H1 (cell line): ENCODE measurements at regions not wholly inside any gene's neighbourhood (a gene's known extent, or its start where the extent isn't known, plus 50 kb on each side); places are given as distances from the start of the nearest gene placed in this dataset.

Source experiments
- BRCA1 ChIP-seq: IDR thresholded peaks from 2 replicates; pipeline ENCODE4 v1.6.1; 2012; ENCODE audit warnings: low read depth, low read length, improper control_type of control experiment
- EP300 ChIP-seq, 2 experiments: IDR thresholded peaks; 1 replicate in 1 of 2; 2 replicates in 1 of 2; pipeline ENCODE4 v1.6.1; 2011 to 2012; ENCODE audit warnings: low read depth in 2 of 2, low read length in 2 of 2, mild to moderate bottlenecking in 2 of 2, borderline replicate concordance in 1 of 2, inconsistent platforms in 1 of 2, moderate library complexity in 1 of 2
- GABPA ChIP-seq: IDR thresholded peaks from 2 replicates; pipeline ENCODE4 v1.6.1; 2011; ENCODE audit warnings: mild to moderate bottlenecking, low read length, moderate library complexity, borderline replicate concordance; ENCODE audit not compliant: insufficient read depth
- GTF2F1 ChIP-seq: IDR thresholded peaks from 2 replicates; pipeline ENCODE4 v1.6.1; 2012; ENCODE audit warnings: low read depth, low read length, improper control_type of control experiment, borderline replicate concordance
- JUND ChIP-seq: IDR thresholded peaks from 2 replicates; pipeline ENCODE4 v1.6.1; 2011; ENCODE audit warnings: mild to moderate bottlenecking, improper control_type of control experiment, low read length
- KDM1A ChIP-seq: fragments of 200-600, 300-600 bp; sonication (generic); IDR thresholded peaks from 2 replicates; pipeline ENCODE4 v1.7.1; 2016; ENCODE audit warnings: mild to moderate bottlenecking, low read length, borderline replicate concordance
- KDM4A ChIP-seq: IDR thresholded peaks from one replicate; pipeline ENCODE4 v1.7.1; 2012; ENCODE audit warnings: low read depth, mild to moderate bottlenecking, moderate library complexity, low read length, inconsistent platforms; ENCODE audit not compliant: severe bottlenecking
- KDM5A ChIP-seq: fragments of 200-600 bp; IDR thresholded peaks from 2 replicates; pipeline ENCODE4 v1.7.1; 2012; ENCODE audit warnings: mild to moderate bottlenecking, low read length, inconsistent platforms, mixed read lengths
- RXRA ChIP-seq: IDR thresholded peaks from 2 replicates; pipeline ENCODE4 v1.6.1; 2011; ENCODE audit warnings: low read depth, mild to moderate bottlenecking, low read length, moderate library complexity; ENCODE audit not compliant: insufficient read depth
- TCF12 ChIP-seq: IDR thresholded peaks from 2 replicates; pipeline ENCODE4 v1.6.1; 2011; ENCODE audit warnings: low read depth, mild to moderate bottlenecking, low read length
- TF ChIP-seq, protein P1 (sequence below): fragments of 300-600 bp; sonication (generic); IDR thresholded peaks from 2 replicates; pipeline ENCODE4 v1.7.1; 2012; ENCODE audit warnings: low read length, moderate library complexity, mild to moderate bottlenecking, inconsistent platforms; ENCODE audit not compliant: insufficient replicate concordance
- TF ChIP-seq, protein P2 (sequence below): IDR thresholded peaks from 2 replicates; pipeline ENCODE4 v1.6.1; 2012; ENCODE audit warnings: inconsistent platforms

DNA sequence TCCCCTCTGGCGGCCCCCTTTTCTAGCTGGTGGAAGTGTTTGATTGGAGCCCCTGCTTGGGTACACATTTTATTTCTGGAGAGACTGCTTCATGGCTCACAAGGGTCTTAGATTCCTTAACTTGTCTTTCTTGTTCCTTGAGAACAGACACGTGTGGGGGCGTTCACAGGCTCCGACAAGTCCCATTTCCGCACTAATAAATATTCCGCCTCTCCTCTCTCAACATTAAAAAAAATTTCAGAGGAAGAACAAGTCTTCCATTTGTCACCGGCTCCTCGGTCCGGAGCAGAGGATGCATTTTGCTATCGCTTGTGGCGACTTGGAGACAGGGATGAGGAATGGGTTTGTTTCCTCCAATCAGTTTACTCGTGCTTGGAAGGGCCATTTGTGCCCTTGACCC, 134.0 kb upstream of the PODXL start (continued):
- TF ChIP-seq, protein P1, sequence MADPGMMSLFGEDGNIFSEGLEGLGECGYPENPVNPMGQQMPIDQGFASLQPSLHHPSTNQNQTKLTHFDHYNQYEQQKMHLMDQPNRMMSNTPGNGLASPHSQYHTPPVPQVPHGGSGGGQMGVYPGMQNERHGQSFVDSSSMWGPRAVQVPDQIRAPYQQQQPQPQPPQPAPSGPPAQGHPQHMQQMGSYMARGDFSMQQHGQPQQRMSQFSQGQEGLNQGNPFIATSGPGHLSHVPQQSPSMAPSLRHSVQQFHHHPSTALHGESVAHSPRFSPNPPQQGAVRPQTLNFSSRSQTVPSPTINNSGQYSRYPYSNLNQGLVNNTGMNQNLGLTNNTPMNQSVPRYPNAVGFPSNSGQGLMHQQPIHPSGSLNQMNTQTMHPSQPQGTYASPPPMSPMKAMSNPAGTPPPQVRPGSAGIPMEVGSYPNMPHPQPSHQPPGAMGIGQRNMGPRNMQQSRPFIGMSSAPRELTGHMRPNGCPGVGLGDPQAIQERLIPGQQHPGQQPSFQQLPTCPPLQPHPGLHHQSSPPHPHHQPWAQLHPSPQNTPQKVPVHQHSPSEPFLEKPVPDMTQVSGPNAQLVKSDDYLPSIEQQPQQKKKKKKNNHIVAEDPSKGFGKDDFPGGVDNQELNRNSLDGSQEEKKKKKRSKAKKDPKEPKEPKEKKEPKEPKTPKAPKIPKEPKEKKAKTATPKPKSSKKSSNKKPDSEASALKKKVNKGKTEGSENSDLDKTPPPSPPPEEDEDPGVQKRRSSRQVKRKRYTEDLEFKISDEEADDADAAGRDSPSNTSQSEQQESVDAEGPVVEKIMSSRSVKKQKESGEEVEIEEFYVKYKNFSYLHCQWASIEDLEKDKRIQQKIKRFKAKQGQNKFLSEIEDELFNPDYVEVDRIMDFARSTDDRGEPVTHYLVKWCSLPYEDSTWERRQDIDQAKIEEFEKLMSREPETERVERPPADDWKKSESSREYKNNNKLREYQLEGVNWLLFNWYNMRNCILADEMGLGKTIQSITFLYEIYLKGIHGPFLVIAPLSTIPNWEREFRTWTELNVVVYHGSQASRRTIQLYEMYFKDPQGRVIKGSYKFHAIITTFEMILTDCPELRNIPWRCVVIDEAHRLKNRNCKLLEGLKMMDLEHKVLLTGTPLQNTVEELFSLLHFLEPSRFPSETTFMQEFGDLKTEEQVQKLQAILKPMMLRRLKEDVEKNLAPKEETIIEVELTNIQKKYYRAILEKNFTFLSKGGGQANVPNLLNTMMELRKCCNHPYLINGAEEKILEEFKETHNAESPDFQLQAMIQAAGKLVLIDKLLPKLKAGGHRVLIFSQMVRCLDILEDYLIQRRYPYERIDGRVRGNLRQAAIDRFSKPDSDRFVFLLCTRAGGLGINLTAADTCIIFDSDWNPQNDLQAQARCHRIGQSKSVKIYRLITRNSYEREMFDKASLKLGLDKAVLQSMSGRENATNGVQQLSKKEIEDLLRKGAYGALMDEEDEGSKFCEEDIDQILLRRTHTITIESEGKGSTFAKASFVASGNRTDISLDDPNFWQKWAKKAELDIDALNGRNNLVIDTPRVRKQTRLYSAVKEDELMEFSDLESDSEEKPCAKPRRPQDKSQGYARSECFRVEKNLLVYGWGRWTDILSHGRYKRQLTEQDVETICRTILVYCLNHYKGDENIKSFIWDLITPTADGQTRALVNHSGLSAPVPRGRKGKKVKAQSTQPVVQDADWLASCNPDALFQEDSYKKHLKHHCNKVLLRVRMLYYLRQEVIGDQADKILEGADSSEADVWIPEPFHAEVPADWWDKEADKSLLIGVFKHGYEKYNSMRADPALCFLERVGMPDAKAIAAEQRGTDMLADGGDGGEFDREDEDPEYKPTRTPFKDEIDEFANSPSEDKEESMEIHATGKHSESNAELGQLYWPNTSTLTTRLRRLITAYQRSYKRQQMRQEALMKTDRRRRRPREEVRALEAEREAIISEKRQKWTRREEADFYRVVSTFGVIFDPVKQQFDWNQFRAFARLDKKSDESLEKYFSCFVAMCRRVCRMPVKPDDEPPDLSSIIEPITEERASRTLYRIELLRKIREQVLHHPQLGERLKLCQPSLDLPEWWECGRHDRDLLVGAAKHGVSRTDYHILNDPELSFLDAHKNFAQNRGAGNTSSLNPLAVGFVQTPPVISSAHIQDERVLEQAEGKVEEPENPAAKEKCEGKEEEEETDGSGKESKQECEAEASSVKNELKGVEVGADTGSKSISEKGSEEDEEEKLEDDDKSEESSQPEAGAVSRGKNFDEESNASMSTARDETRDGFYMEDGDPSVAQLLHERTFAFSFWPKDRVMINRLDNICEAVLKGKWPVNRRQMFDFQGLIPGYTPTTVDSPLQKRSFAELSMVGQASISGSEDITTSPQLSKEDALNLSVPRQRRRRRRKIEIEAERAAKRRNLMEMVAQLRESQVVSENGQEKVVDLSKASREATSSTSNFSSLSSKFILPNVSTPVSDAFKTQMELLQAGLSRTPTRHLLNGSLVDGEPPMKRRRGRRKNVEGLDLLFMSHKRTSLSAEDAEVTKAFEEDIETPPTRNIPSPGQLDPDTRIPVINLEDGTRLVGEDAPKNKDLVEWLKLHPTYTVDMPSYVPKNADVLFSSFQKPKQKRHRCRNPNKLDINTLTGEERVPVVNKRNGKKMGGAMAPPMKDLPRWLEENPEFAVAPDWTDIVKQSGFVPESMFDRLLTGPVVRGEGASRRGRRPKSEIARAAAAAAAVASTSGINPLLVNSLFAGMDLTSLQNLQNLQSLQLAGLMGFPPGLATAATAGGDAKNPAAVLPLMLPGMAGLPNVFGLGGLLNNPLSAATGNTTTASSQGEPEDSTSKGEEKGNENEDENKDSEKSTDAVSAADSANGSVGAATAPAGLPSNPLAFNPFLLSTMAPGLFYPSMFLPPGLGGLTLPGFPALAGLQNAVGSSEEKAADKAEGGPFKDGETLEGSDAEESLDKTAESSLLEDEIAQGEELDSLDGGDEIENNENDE = no peak
- TF ChIP-seq EP300 (IDR thresholded peaks at IDR 0.05; ENCODE audit: borderline replicate concordance in 1 of 2, low read depth in 2 of 2, low read length in 2 of 2) = no peak
- no peak for TF ChIP-seq KDM1A
- TF ChIP-seq KDM4A = no peak
- no peak for TF ChIP-seq KDM5A
- no peak for TF ChIP-seq GABPA
- no peak for TF ChIP-seq BRCA1
- TF ChIP-seq JUND = no peak
- TF ChIP-seq, protein P2, sequence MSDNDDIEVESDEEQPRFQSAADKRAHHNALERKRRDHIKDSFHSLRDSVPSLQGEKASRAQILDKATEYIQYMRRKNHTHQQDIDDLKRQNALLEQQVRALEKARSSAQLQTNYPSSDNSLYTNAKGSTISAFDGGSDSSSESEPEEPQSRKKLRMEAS = no peak
- no peak for TF ChIP-seq TCF12
- no peak for TF ChIP-seq GTF2F1
- TF ChIP-seq RXRA = no peak
